HG03354 (cell line): ENCODE measurements at regions not wholly inside any gene's neighbourhood (a gene's known extent, or its start where the extent isn't known, plus 50 kb on each side); places are given as distances from the start of the nearest gene placed in this dataset.
"Not testable (repeated sequence)": the region's sequence is repeated elsewhere in the genome, so short reads cannot be mapped to it uniquely, and the experiment has no call there.

Experiments
- ATAC-seq: cut with Tn5 transposase; IDR thresholded peaks from one replicate; pipeline ENCODE4 v1.9.1; 2021; ENCODE audit warnings: mild to moderate bottlenecking; ENCODE audit not compliant: unreplicated experiment, poor library complexity, severe bottlenecking

GRCh38 chr6:86672125-86672524 is 265.2 kb upstream of the HTR1E start:
- ATAC-seq: not testable (repeated sequence)

DNA sequence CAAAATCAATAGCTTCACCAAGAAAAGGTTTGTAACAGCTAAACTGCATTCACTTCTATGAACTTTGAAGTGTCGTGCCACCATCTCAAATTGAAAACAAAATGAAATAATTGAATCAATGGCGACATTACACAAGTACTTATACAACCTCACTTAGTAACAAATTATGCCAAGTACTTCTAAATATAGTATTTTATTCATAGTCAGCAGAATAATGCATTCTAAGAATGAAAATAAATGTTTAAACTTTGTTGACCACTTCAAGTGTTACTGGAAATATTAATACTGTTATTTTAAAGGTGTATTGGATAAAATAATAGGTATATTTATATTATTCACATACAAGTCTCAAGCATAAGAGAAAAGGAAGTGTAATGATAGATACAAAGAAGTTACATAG is 280.1 kb upstream of the HTR1E start:
- no peak for ATAC-seq

DNA sequence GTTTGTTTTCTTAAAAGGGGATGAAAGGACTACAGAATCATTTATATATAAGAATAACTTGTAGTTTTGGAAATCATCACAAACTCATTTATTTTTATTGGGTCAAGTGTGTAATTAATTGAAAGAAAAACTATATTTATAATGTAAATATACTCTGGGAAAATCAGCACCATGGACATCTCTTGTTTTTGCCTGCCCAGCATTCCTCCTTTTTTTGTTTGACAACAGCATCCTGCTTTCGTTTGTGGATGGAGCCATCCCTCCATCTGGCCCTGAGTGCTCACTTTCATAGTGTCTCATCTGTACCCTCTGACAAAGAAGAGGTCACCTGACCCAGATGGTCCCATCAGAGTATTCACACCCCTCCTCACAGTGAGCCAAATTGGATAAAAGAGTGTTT is 308.2 kb upstream of the HTR1E start:
- ATAC-seq: no peak

- no peak for ATAC-seq
Observed at GRCh38 chr6:86619428-86619827, 317.9 kb upstream of the HTR1E start.

GRCh38 chr6:86615299-86615698 is 322.0 kb upstream of the HTR1E start:
- ATAC-seq: no peak

DNA sequence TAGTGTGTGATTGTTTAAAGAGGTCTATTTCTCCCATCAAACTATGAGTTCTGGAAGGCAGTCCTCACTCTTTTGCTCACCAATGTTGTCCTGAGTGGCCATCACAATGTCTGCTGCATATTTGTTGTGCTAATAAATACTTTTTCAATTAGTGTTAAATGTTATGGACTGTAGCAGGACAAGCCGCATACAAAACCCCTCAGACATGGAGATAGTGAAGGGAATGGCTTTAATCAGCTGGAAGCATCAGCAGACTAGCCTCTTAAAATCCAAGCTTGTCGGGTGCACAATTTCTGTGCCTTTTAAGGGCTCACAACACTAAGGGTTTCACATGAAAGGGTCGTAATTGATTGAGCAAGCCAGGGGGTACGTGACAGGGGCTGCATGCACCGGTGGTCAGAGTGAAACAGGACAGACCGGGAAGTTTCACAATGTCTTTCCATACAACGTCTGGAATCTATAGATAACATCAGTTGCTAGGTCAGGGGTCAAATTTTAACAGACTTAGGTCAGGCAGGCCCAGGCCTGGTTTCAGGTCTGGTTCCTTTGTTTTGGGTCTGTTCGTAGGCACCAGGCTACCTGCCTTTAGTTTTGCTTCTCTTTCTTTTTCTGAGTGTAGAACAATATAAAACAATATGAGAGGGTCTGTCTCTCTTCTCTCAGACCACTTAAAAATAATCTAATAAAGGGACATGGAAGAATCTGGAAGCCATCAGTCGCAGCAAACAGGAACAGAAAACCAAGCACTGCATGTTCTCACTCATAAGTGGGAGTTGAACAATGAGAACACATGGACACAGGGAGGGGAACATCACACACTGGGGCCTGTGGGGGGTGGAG is 327.6 kb upstream of the HTR1E start:
- no peak for ATAC-seq

DNA sequence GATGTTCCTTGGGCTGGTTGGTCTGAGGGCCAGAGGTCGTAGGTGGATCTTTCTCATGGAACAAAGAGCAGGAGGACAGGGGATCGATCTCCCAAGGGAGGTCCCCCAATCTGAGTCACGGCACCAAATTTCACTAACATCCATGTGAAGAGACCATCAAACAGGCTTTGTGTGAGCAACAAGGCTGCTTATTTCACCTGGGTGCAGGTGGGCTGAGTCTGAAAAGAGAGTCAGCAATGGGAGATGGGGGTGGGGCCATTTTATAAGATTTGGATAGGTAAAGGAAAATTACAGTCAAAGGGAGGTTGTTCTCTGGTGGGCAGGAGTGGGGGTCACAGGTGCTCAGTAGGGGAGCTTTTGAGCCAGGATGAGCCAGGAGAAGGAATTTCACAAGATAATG is 334.0 kb upstream of the HTR1E start:
- not testable (repeated sequence) for ATAC-seq

DNA sequence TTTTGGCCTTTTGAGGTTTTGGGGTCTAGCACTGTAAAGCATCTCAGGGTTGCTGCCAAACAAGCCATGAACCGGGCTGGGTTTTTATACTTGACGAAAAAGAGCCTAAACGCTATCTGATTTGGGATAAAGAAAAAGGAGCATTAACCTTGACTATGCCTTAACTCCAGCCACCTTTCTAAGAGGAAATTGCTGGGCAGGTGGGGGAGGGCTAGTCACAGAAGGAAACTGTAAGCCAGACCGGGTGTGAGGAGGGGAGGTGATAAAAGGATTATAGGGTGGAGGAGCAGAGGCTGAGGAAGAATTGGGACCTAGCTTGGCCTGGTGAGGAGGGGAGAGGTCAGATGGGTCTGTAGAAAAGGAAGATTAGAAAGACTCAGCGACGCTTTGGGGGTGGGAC is 335.2 kb upstream of the HTR1E start:
- not testable (repeated sequence) for ATAC-seq

- ATAC-seq: not testable (repeated sequence)
Observed at GRCh38 chr6:86598969-86599368, 338.4 kb upstream of the HTR1E start.

DNA sequence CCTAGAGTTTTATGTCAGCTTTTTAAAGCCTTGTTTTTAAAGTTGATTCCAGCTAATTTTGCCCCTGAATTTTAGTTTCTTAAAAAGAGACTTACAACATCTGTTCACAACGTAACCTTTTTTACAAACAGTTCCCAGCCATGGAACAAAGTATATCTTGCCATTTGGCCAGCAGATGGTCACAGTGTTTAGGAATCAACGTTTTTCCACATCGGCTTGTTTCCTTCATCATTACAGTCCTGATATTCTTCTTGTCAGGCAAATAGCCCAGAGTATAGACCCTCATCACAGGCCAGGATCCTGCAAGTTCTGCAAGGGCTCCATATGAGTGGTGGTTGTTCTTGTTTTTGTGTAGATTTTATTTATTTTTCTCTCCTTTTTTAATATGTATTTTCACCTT is 341.7 kb upstream of the HTR1E start:
- no peak for ATAC-seq

DNA sequence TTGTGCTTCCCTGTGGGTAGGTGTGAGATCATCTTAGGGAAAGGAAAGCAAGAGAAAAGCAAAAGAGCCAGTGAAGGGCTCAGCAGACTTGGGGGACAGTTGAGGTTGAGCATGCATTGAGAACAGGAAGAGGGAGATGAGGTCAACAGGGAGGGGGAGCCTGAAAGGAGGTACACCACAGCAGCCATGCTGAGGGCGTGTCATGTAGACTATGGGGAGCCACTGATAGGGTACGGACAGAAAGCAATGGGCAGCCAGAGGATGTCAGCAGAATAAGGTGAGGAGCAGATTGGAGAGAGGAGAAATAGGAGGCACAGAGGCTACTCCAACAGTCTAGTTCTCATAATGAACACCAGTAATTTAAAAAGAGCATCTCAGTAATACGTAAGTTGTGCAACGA is 351.1 kb upstream of the HTR1E start:
- no peak for ATAC-seq

DNA sequence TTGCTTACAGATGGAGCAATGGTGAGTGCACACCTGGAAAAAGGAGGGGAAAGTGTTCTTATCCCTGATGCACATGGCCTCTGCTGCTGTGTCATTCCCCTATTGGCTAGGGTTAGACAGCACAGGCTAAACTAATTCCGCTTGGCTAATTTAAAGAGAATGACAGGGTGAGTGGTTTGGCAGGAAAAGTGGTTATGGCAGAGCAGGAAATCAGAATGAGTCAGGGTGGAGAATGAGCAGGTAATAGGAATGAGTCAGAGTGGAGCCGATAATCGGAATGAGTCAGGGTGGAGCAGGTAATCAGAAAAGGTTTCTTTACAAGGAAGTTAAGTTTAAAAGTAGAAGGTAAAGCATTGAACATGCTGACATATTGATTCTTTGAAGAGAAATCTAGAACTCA is 355.5 kb upstream of the HTR1E start:
- ATAC-seq: no peak

- no peak for ATAC-seq
Observed at GRCh38 chr6:86563197-86563596, 374.1 kb upstream of the HTR1E start.

DNA sequence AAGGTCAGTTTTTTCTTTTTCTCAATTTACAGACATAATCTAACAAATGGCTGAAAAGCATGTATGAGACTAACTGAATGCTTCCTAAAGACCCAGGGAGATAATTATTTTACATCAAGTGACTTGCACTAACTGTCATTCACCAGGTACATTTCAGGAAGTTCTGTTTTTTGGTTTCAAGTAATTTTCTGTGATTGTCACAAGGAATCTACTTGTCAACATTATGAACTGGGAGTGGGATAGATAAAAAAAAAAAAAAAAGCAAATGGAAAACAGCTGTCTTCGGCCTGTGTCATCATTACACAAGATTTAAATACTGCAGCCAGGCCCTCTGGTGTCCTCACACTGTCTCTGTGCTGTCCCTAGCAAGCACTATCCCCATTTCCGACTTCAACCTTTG is 379.0 kb upstream of the HTR1E start:
- no peak for ATAC-seq

DNA sequence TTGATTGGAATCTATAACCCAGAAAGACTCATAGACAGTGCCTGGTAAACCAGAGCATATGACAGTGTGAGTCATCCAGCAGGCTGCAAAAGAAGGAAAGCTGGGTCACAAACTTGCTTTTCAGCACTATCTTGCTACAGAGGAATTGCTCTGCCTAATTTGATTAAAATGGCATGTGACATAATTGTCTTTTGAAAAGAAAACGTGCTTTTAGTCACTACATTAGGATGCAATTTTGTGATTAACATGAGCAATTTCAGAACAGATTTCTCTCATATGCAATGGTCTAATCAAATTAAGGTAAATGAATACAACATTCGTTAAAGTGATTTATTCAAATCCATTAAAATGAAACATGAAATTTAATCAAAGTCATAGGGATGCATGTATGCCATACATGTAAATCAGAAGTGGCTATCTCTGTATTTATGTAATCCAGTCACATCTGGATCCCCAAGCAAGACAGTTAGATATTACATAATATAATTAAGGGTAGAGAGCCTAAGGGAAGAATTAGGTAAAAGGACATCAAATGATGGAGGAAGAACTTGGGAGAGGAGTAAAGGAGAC is 400.0 kb upstream of the HTR1E start:
- no peak for ATAC-seq

- ATAC-seq: no peak
Observed at GRCh38 chr6:86536121-86536520, 401.2 kb upstream of the HTR1E start.

- ATAC-seq: no peak
Observed at GRCh38 chr6:86535100-86535499, 402.2 kb upstream of the HTR1E start.

DNA sequence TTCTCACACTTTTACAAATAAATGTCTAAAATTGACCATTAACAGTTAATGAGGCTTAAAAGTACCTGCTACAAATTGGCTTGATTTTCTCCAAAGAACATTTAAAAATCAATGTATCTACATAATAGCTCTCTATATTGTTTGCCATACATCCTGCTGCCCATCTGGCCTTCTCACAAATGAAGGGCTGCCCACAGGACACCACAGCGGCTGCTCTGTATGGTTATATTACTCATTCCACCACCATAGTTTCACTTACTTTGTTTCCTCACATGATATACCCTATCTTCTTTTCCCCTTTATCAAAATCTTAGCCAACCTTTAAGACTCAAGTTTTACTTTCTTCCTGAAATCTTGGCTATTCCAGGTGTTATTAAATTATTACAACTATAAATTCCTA is 407.7 kb upstream of the HTR1E start:
- no peak for ATAC-seq

GRCh38 chr6:86526238-86526637 is 411.1 kb upstream of the HTR1E start:
- ATAC-seq: no peak

DNA sequence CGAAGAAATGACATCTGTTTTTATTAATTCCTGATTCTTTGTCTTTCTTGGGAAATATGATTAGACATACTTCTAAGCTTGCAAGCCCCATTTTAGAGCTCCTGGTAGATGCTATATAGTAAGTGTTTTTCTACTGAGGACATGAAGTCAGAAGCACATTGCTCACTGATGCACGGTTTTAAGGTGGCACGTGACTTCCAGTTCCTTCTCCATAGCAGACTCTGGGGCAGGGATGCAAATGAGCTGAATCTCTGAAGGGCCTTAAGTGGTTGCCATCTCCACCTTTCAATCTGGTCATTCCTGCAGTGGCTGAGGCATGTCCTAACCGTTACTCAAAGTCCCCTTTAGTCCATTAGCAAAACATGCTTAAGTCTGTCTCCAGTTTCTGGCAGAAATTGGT is 421.2 kb upstream of the HTR1E start:
- no peak for ATAC-seq

DNA sequence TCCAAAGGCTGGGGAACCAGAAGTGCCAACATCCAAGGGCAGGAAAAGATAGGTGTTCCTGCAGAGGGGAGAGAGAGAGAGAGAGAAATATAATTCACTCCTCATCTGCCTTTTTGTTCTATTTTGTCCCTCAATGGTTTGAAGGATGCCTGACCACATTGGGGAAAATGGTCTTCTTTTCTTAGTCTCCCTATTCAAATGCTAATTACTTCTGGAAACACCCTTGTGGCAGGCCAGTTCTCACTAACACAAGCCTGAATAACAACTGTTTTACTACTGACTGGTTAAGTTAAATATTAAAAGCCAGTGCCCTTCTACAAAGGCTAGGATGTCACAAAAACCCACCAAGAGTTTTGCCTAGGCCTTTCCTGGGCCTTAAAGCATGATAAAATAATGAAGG is 425.4 kb upstream of the HTR1E start:
- no peak for ATAC-seq

- no peak for ATAC-seq
Observed at GRCh38 chr6:86508230-86508629, 429.1 kb upstream of the HTR1E start.
